ENCODE measurements at regions not wholly inside any gene's neighbourhood (a gene's known extent, or its start where the extent isn't known, plus 50 kb on each side); places are given as distances from the start of the nearest gene placed in this dataset.

GRCh38 chr3:127136706-127137105 is 56.2 kb upstream of the PRR23E start:
- TF ChIP-seq, protein P1, sequence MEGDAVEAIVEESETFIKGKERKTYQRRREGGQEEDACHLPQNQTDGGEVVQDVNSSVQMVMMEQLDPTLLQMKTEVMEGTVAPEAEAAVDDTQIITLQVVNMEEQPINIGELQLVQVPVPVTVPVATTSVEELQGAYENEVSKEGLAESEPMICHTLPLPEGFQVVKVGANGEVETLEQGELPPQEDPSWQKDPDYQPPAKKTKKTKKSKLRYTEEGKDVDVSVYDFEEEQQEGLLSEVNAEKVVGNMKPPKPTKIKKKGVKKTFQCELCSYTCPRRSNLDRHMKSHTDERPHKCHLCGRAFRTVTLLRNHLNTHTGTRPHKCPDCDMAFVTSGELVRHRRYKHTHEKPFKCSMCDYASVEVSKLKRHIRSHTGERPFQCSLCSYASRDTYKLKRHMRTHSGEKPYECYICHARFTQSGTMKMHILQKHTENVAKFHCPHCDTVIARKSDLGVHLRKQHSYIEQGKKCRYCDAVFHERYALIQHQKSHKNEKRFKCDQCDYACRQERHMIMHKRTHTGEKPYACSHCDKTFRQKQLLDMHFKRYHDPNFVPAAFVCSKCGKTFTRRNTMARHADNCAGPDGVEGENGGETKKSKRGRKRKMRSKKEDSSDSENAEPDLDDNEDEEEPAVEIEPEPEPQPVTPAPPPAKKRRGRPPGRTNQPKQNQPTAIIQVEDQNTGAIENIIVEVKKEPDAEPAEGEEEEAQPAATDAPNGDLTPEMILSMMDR (IDR thresholded peaks at IDR 0.05; ENCODE audit: low read length, missing control alignments): no peak
- DNase-seq (ENCODE audit: low read depth): no peak
- no peak overlapping the region for H3K4me3 ChIP-seq (replicated peaks; ENCODE audit: low read depth, low read length)

GRCh38 chr3:127137113-127137512 is 55.8 kb upstream of the PRR23E start:
- TF ChIP-seq, protein P1 (IDR thresholded peaks at IDR 0.05; ENCODE audit: low read length, missing control alignments): no peak
- no peak overlapping the region for H3K4me3 ChIP-seq (replicated peaks; ENCODE audit: low read depth, low read length)
- DNase-seq (ENCODE audit: low read depth): no peak

- TF ChIP-seq, protein P1 (IDR thresholded peaks at IDR 0.05; ENCODE audit: low read length, missing control alignments): no peak
- no peak overlapping the region for H3K4me3 ChIP-seq (replicated peaks; ENCODE audit: low read depth, low read length)
- no peak for DNase-seq (ENCODE audit: low read depth)
Observed at GRCh38 chr3:127137757-127138536, 55.0 kb upstream of the PRR23E start.

DNA sequence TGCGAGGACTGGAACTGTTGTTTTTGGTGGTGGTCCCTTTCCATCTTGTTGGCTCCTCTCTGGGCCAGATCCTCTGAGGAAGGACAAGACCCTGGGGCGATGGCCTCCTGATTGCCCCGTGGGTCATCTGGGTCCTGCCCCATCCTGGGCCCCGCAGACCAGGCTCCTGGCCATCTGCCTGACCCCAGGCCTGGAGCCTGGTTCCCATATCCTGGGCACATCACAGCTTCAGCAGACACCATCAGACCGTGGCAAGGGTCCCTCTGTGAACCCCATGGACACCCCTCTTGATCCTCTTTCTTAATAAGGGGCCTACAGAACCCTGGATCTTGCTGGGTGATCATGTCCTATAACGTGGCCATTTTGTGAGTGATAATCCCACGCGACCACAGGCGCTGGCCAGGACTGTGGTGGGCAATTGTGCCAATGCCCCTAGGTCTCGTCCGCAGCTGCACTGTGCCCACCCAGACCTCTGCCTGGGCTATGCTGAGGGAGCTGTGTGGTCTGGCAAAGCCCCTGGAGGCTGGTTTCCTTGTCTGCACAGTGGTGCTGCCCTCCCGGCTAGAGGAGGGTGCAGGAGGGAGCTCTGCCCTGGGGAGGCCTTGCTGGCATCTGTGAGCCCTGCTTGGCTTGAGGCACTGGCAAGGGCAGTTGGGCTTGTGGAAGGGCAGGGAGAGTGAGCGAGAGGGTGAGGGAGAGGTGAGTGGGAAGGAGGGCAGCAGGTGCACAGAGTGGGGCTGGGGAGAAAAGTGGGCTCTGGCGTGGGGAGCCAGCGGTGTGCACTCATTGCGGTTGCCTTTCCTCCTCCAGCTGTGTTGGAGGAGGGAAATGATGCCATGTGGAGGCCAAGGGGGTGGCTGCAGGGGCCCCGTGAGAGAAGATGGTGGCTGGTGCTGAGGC is 53.1 kb upstream of the PRR23E start:
- TF ChIP-seq, protein P1 (IDR thresholded peaks at IDR 0.05; ENCODE audit: low read length, missing control alignments): no peak
- no peak overlapping the region for H3K4me3 ChIP-seq (replicated peaks; ENCODE audit: low read depth, low read length)

GRCh38 chr3:127140501-127141460 is 52.1 kb upstream of the PRR23E start:
- no peak for DNase-seq (ENCODE audit: low read depth)
- TF ChIP-seq, protein P1 (IDR thresholded peaks at IDR 0.05; ENCODE audit: low read length, missing control alignments): no peak
- no peak overlapping the region for H3K4me3 ChIP-seq (replicated peaks; ENCODE audit: low read depth, low read length)

More for the DNA sequence above, 53.1 kb upstream of the PRR23E start:
- DNase-seq (ENCODE audit: low read depth): no peak

All from fibroblast of pulmonary artery (primary cell).